ENCODE measurements at regions not wholly inside any gene's neighbourhood (a gene's known extent, or its start where the extent isn't known, plus 50 kb on each side); places are given as distances from the start of the nearest gene placed in this dataset.
"Not testable (repeated sequence)": the region's sequence is repeated elsewhere in the genome, so short reads cannot be mapped to it uniquely, and the experiment has no call there.

DNA sequence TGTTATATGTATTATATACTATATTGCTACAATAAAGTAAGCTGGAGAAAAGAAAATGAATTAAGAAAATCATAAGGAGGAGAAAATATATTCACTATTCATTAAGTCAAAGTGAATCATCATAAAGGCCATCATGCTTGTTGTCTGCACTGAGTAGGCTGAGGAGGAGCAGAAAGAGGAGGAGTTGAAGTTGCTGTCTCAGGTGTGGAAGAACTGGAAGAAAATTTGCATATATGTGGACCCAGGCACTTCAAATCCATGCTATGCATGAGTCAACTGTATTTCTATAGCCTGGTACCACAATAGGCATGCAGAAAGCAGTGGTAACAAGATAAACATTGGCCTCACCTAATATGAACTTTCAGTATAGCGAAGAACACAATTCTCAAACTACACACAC, 135.9 kb upstream of the SGCG start:
- H3K27me3 ChIP-seq: no peaks in the 10 kb centered on the region
- no peaks in the 10 kb centered on the region for H3K9me3 ChIP-seq
- no peak overlapping the region for H3K27ac ChIP-seq
- no peak overlapping the region for H3K4me3 ChIP-seq
- no peaks in the 10 kb centered on the region for H3K36me3 ChIP-seq
- no peak for TF ChIP-seq POLR2A (IDR thresholded peaks at IDR 0.05)
- TF ChIP-seq, protein P1, sequence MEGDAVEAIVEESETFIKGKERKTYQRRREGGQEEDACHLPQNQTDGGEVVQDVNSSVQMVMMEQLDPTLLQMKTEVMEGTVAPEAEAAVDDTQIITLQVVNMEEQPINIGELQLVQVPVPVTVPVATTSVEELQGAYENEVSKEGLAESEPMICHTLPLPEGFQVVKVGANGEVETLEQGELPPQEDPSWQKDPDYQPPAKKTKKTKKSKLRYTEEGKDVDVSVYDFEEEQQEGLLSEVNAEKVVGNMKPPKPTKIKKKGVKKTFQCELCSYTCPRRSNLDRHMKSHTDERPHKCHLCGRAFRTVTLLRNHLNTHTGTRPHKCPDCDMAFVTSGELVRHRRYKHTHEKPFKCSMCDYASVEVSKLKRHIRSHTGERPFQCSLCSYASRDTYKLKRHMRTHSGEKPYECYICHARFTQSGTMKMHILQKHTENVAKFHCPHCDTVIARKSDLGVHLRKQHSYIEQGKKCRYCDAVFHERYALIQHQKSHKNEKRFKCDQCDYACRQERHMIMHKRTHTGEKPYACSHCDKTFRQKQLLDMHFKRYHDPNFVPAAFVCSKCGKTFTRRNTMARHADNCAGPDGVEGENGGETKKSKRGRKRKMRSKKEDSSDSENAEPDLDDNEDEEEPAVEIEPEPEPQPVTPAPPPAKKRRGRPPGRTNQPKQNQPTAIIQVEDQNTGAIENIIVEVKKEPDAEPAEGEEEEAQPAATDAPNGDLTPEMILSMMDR (IDR thresholded peaks at IDR 0.05): no peak
- no peaks in the 10 kb centered on the region for H3K4me1 ChIP-seq
- DNase-seq: no peak

DNA sequence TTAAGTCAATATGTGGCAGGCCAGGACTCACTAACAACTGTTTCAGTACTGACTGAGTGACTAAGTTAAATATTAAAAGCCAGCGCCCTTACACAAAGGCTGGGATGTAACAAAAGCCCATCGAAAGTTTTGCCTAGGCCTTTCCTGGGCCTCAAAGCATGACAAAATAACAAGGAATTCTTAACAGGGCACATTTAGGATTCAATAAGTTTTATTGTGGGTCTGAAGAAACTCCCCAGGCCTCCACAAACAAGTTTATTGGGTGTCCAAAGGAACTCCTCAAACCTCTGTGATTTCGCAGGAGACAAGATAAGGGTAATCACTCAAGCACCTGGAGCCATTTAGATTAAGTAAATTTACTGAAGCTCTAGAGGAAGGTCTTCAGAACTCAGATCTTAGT, 130.7 kb upstream of the SGCG start:
- Histone ChIP-seq H3K4me1 (no peaks in the 10 kb centered on the region), H3K9me3 (no peaks in the 10 kb centered on the region), H3K4me3 (no peak overlapping the region), H3K36me3 (no peaks in the 10 kb centered on the region), H3K27ac (no peak overlapping the region), H3K27me3 (no peaks in the 10 kb centered on the region)
- DNase-seq: no peak
- TF ChIP-seq POLR2A (IDR thresholded peaks at IDR 0.05): no peak
- TF ChIP-seq, protein P1 (IDR thresholded peaks at IDR 0.05): no peak

DNA sequence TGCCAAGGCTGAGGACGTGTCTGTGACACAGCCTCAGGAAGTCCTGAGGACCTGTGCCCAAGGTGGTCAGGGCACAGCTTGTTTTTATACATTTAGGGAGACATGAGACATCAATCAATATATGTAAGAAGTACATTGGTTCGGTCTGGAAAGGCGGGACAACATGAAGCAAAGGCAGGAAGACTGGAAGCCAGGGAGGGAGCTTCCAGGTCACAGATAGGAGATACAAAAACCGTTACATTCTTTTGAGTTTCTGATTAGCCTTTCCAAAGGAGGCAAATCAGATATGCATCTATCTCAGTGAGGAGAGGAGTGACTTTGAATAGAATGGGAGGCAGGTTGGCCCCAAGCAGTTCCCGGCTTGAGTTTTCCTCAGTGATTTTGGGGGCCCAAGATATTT, 127.1 kb upstream of the SGCG start:
- H3K27me3 ChIP-seq, H3K27ac ChIP-seq, H3K36me3 ChIP-seq, H3K4me1 ChIP-seq, H3K4me3 ChIP-seq, H3K9me3 ChIP-seq, DNase-seq: not testable (repeated sequence)

DNA sequence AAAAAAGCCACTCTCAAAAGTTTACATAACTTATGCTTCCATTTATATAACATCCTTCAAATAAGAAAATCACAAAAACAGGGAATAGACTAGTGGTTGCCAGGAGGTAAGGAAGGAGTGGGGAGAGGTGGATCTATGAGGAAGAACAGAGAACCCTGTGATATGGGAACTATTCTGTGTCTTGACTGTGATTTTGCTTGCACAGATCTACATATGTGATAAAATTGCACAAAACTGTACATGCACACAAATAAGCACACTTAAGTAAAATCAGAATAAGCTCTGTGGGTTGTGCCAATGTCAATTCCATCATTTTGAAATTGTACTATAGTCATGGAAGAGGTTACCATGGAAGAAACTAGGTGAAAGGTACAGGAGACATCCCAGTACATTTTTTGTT, 121.6 kb upstream of the SGCG start:
- Histone ChIP-seq H3K9me3 (no peaks in the 10 kb centered on the region), H3K27me3 (no peaks in the 10 kb centered on the region), H3K4me3 (no peak overlapping the region), H3K4me1 (no peaks in the 10 kb centered on the region), H3K36me3 (no peaks in the 10 kb centered on the region), H3K27ac (no peak overlapping the region)
- no peak for DNase-seq
- TF ChIP-seq, protein P1 (IDR thresholded peaks at IDR 0.05): no peak
- no peak for TF ChIP-seq POLR2A (IDR thresholded peaks at IDR 0.05)

DNA sequence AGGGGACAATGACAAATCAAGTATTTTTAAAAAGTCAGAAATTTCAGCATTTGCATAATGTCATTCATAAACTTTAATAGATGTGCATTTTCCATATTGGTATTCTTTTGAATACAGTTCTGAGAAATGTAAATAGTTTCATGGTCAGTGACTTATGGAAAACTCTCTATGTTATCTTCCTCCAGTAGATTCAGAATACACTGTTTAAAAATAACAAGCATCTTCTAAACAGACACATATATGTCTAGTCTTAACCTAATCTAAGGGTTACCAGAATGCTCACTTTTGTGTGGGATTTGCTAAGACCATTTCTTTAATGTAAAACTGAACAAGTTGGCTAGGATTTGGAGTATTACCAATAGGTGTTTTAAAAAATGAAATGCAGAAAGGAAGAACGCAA, 119.8 kb upstream of the SGCG start:
- H3K4me3 ChIP-seq: no peak overlapping the region

DNA sequence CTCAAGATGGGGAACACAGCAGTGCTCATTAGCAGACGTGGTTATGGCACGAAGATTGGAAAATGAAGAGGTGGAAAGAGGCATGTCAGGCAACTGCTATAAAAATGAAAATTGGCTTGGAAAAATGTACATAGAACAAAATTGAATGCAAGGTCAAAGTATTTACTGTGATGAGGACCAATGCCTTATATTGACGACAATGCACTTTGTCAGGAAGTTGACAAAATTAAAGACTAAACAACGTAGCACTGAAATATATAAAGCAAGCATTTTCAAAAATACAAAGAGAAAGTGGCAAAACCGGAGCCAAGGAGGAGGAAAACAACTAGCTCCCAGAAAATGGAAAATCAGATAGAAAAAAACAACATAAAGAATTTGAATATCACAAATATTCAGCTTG, 113.7 kb upstream of the SGCG start:
- no peak for TF ChIP-seq POLR2A (IDR thresholded peaks at IDR 0.05)
- TF ChIP-seq, protein P1 (IDR thresholded peaks at IDR 0.05): no peak

More for the DNA sequence above, 119.8 kb upstream of the SGCG start:
- no peak for DNase-seq
- H3K9me3 ChIP-seq: no peaks in the 10 kb centered on the region
- H3K27ac ChIP-seq: no peak overlapping the region
- TF ChIP-seq, protein P1 (IDR thresholded peaks at IDR 0.05): no peak
- TF ChIP-seq POLR2A (IDR thresholded peaks at IDR 0.05): no peak
- H3K36me3 ChIP-seq: no peaks in the 10 kb centered on the region
- no peaks in the 10 kb centered on the region for H3K27me3 ChIP-seq
- H3K4me1 ChIP-seq: no peaks in the 10 kb centered on the region

More for the DNA sequence above, 113.7 kb upstream of the SGCG start:
- Histone ChIP-seq H3K9me3 (no peaks in the 10 kb centered on the region), H3K4me3 (no peak overlapping the region), H3K27me3 (no peaks in the 10 kb centered on the region), H3K4me1 (no peaks in the 10 kb centered on the region), H3K36me3 (no peaks in the 10 kb centered on the region), H3K27ac (no peak overlapping the region)
- no peak for DNase-seq
